OCI-LY7 (cell line): ENCODE measurements at regions not wholly inside any gene's neighbourhood (a gene's known extent, or its start where the extent isn't known, plus 50 kb on each side); places are given as distances from the start of the nearest gene placed in this dataset.

Experiments
- CTCF ChIP-seq: fragments of 200-600 bp; sonication (generic); conservative IDR thresholded peaks from 2 replicates; pipeline ENCODE4 v1.5.1; 2014; ENCODE audit warnings: mild to moderate bottlenecking, antibody characterized with exemption, low read length, moderate library complexity, mixed read lengths
- EZH2phosphoT487 ChIP-seq: fragments of 200-600 bp; sonication (generic); IDR thresholded peaks from 2 replicates; pipeline ENCODE4 v1.6.1; 2018; ENCODE audit warnings: low read depth, borderline replicate concordance, mild to moderate bottlenecking, mixed run types, antibody characterized with exemption, low read length, moderate library complexity, mixed read lengths

- TF ChIP-seq CTCF: no peak
- TF ChIP-seq EZH2phosphoT487: no peak
These were observed 135.5 kb downstream of the HAPSTR1 start for GRCh38 chr16:9226924-9227323.
